HepG2 (cell line): ENCODE measurements at regions not wholly inside any gene's neighbourhood (a gene's known extent, or its start where the extent isn't known, plus 50 kb on each side); places are given as distances from the start of the nearest gene placed in this dataset.

Experiments
- ATAC-seq: fragments of 200-7000 bp; cut with Tn5 transposase; 3 replicates; pipeline ENCODE4 v1.9.1; 2020; ENCODE audit warnings: mild to moderate bottlenecking, moderate library complexity
- BruUV-seq: library from RNA; stranded (reverse); fragments of 400-500 nt; replicated peaks from 2 replicates; lab custom pipeline; 2021; lab: Mats Ljungman, UMichigan
- CTCF ChIA-PET: fragments of 300-600 bp; formaldehyde crosslinking; extraction: SDS; loops from one replicate; lab custom pipeline; 2021; ENCODE audit warnings: low total read pairs, inconsistent platforms, low intra/inter-chr PET ratio; lab: Yijun Ruan, JAX
- POLR2A ChIA-PET: fragments of 350-600 bp; sonication (Branson Sonifier 250); formaldehyde crosslinking; loops from one replicate; lab custom pipeline; 2020; ENCODE audit warnings: antibody characterized with exemption, inconsistent platforms; lab: Yijun Ruan, JAX
- DNase-seq: peaks from one replicate; pipeline ENCODE4 v3.0.0-alpha.2; 2015; ENCODE audit warnings: low spot score
- FAIRE-seq: peaks from 3 replicates; lab custom pipeline; 2011; peaks lifted over from hg19 to GRCh38; lab: Jason Lieb, UNC
- H2AFZ ChIP-seq: one replicate; pipeline ENCODE4 v1.6.1; 2011; ENCODE audit warnings: low read length, inconsistent platforms
- H3K27ac ChIP-seq: fragments of 300-600 bp; 3 replicates; pipeline ENCODE4 v1.8.0; 2011; ENCODE audit warnings: mixed run types, mild to moderate bottlenecking, mixed read lengths, low read length, inconsistent platforms; ENCODE audit not compliant: insufficient read depth; ENCODE audit errors: extremely low read length
- H3K27me3 ChIP-seq, 2 experiments: fragments of 200-600 bp in 1 of 2; 2 replicates in 1 of 2; 3 replicates in 1 of 2; pipeline versions ENCODE4 v1.6.0 to v1.8.0; 2011; ENCODE audit warnings: low read length in 2 of 2, mild to moderate bottlenecking in 2 of 2, moderate library complexity in 2 of 2, inconsistent platforms in 1 of 2; ENCODE audit not compliant: insufficient read depth in 2 of 2, control insufficient read depth in 1 of 2
- H3K36me3 ChIP-seq, 2 experiments: fragments of 200-600 bp in 1 of 2; replicated peaks in 1 of 2; 2 replicates in 1 of 2; 3 replicates in 1 of 2; pipeline versions ENCODE4 v1.5.1 to v1.8.0; 2011; ENCODE audit warnings: low read length in 2 of 2, inconsistent platforms in 1 of 2; ENCODE audit not compliant: insufficient read depth in 2 of 2, control insufficient read depth in 1 of 2
- H3K4me1 ChIP-seq: 2 replicates; pipeline ENCODE4 v1.5.1; 2012; ENCODE audit warnings: low read length, inconsistent platforms; ENCODE audit not compliant: insufficient read depth
- H3K4me2 ChIP-seq: 2 replicates; pipeline ENCODE4 v1.6.0; 2011; ENCODE audit warnings: low read depth, low read length, inconsistent platforms
- H3K4me3 ChIP-seq, 3 experiments: fragments of 200-600 bp in 1 of 3; sonication (generic), shearing (Covaris generic) in 1 of 3; replicated peaks in 1 of 3; 2 replicates each; pipeline ENCODE4 v1.5.1; 2011 to 2016; ENCODE audit warnings: low read length in 3 of 3, inconsistent platforms in 2 of 3, low read depth in 2 of 3, mild to moderate bottlenecking in 2 of 3, control low read depth in 1 of 3, mixed read lengths in 1 of 3; ENCODE audit not compliant: insufficient read depth in 1 of 3
- H3K79me2 ChIP-seq: one replicate; pipeline ENCODE4 v1.6.1; 2011; ENCODE audit warnings: low read length, inconsistent platforms; ENCODE audit not compliant: insufficient read depth
- H3K9ac ChIP-seq: 2 replicates; pipeline ENCODE4 v1.6.0; 2011; ENCODE audit warnings: mild to moderate bottlenecking, low read depth, low read length, inconsistent platforms; ENCODE audit not compliant: insufficient read depth
- H3K9me3 ChIP-seq: 2 replicates; pipeline ENCODE4 v1.5.1; 2012; ENCODE audit warnings: mild to moderate bottlenecking, low read length
- H4K20me1 ChIP-seq: 2 replicates; pipeline ENCODE4 v1.6.0; 2011; ENCODE audit warnings: inconsistent platforms, mild to moderate bottlenecking, low read length, moderate library complexity; ENCODE audit not compliant: insufficient read depth
- BCLAF1 ChIP-seq: fragments of 450-650 bp; IDR thresholded peaks from 2 replicates; pipeline ENCODE4 v1.6.1; 2017; ENCODE audit warnings: mild to moderate bottlenecking
- HNF4G ChIP-seq, 2 experiments: sonication (generic) in 1 of 2; formaldehyde crosslinking in 1 of 2; IDR thresholded peaks; 2 replicates each; pipeline versions ENCODE4 v1.4.0 to v1.6.1; 2011 to 2020; ENCODE audit warnings: borderline replicate concordance in 2 of 2, low read depth in 2 of 2, mild to moderate bottlenecking in 2 of 2, low read length in 1 of 2, missing genetic modification reagents in 1 of 2, moderate library complexity in 1 of 2
- MYC ChIP-seq: sonication (generic); formaldehyde crosslinking; IDR thresholded peaks from 2 replicates; pipeline ENCODE4 v1.9.0; 2021; ENCODE audit warnings: missing genetic modification reagents, borderline replicate concordance
- PAF1 ChIP-seq: IDR thresholded peaks from 2 replicates; pipeline ENCODE4 v1.6.1; 2016; ENCODE audit warnings: missing genetic modification reagents, missing compliant biosample characterization
- PAX8 ChIP-seq: sonication (generic); formaldehyde crosslinking; IDR thresholded peaks from 2 replicates; pipeline ENCODE4 v1.8.0; 2022; ENCODE audit warnings: mild to moderate bottlenecking, missing genetic modification reagents, borderline replicate concordance
- PBX3 ChIP-seq: sonication (generic); formaldehyde crosslinking; IDR thresholded peaks from 2 replicates; pipeline ENCODE4 v1.8.1; 2023; ENCODE audit warnings: missing genetic modification reagents, inconsistent platforms, borderline replicate concordance
- PHF21A ChIP-seq: sonication (generic); formaldehyde crosslinking; IDR thresholded peaks from 2 replicates; pipeline ENCODE4 v1.5.0; 2020; ENCODE audit warnings: mild to moderate bottlenecking, missing genetic modification reagents
- SMC3 ChIP-seq: IDR thresholded peaks from 2 replicates; pipeline ENCODE4 v1.6.1; 2011; ENCODE audit warnings: low read length, improper control_type of control experiment
- SMYD3 ChIP-seq: sonication (generic); formaldehyde crosslinking; IDR thresholded peaks from 2 replicates; pipeline ENCODE4 v1.8.1; 2023; ENCODE audit warnings: mild to moderate bottlenecking, missing genetic modification reagents
- ZFP41 ChIP-seq: sonication (generic); formaldehyde crosslinking; IDR thresholded peaks from 2 replicates; pipeline ENCODE4 v1.4.0; 2020; ENCODE audit warnings: mild to moderate bottlenecking, missing genetic modification reagents, borderline replicate concordance
- ZFP62 ChIP-seq: sonication (generic); formaldehyde crosslinking; IDR thresholded peaks from 2 replicates; pipeline ENCODE4 v1.4.0; 2020; ENCODE audit warnings: missing genetic modification reagents
- ZNF12 ChIP-seq: sonication (generic); formaldehyde crosslinking; IDR thresholded peaks from 2 replicates; pipeline ENCODE4 v1.5.0; 2020; ENCODE audit warnings: missing genetic modification reagents
- ZNF260 ChIP-seq: sonication (generic); formaldehyde crosslinking; IDR thresholded peaks from 2 replicates; pipeline ENCODE4 v1.4.0; 2020; ENCODE audit warnings: missing genetic modification reagents, low read depth, mild to moderate bottlenecking, borderline replicate concordance
- ZNF280B ChIP-seq: sonication (generic); formaldehyde crosslinking; IDR thresholded peaks from 2 replicates; pipeline ENCODE4 v1.5.0; 2020; ENCODE audit warnings: missing genetic modification reagents, mild to moderate bottlenecking, borderline replicate concordance
- ZNF44 ChIP-seq: sonication (generic); formaldehyde crosslinking; IDR thresholded peaks from 2 replicates; pipeline ENCODE4 v1.5.1; 2020; ENCODE audit warnings: mild to moderate bottlenecking, missing genetic modification reagents
- WGBS: methylation state at CpG from one replicate; pipeline ENCODE4 v1.1.6; 2017; ENCODE audit warnings: low lambda C conversion rate; 5-methylcytosine and 5-hydroxymethylcytosine counted together
- in situ Hi-C: cut with HindIII; loops from 2 replicates; pipeline ENCODE4 v1.10.0; 2017; ENCODE audit warnings: low pct_unique_long_range_greater_than_20kb; ENCODE audit not compliant: extremely low pct_ligation_motif_present
- intact Hi-C: fragments of 100-400 bp; cut with micrococcal nuclease; formaldehyde crosslinking; loops from one replicate; pipeline ENCODE4 v1.10.0; 2022; ENCODE audit not compliant: unreplicated experiment

GRCh38 chr1:222347627-222348026 lies 200.3 kb downstream of the HHIPL2 start (continued):
- no peak for TF ChIP-seq BCLAF1
- no peak for TF ChIP-seq ZNF280B (CRISPR knock-in tag)
- TF ChIP-seq SMYD3 = no peak
- TF ChIP-seq PAX8 (CRISPR knock-in tag) = no peak
- TF ChIP-seq ZFP41 (CRISPR knock-in tag) = no peak
- no peak for TF ChIP-seq HNF4G (IDR thresholded peaks at IDR 0.05; ENCODE audit: borderline replicate concordance, low read depth, low read length)
- no peak for TF ChIP-seq HNF4G (CRISPR knock-in tag; IDR thresholded peaks at IDR 0.05; ENCODE audit: borderline replicate concordance, low read depth)
- no peak for TF ChIP-seq PHF21A
- no peak for TF ChIP-seq ZNF44 (CRISPR knock-in tag)
- TF ChIP-seq PAF1 (CRISPR knock-in tag) = no peak
- TF ChIP-seq, all 625 proteins: peak for 0

GRCh38 chr1:222346955-222347354 lies 200.9 kb downstream of the HHIPL2 start:
- WGBS = 40% methylated on average over 4 of the region's 4 CpGs
- no peak overlapping the region for H3K9ac ChIP-seq
- TF ChIP-seq MYC (CRISPR knock-in tag) (no peak), SMC3 (no peak), ZFP62 (CRISPR knock-in tag) (no peak), ZNF12 (CRISPR knock-in tag) (no peak), ZNF260 (CRISPR knock-in tag) (no peak), PBX3 (CRISPR knock-in tag) (no peak)

More at GRCh38 chr1:222346955-222347354, 200.9 kb downstream of the HHIPL2 start:
- Histone ChIP-seq H3K9me3 (no peaks in the 10 kb centered on the region), H3K4me2 (no peak overlapping the region), H2AFZ (no peak overlapping the region), H3K4me1 (no peaks in the 10 kb centered on the region), H3K79me2 (no peaks in the 10 kb centered on the region), H3K27ac (no peak overlapping the region), H3K4me3 (no peak overlapping the region), H3K36me3 (no peaks in the 10 kb centered on the region), H4K20me1 (no peaks in the 10 kb centered on the region), H3K27me3 (no peaks in the 10 kb centered on the region)
- BruUV-seq = no TSS peak
- ChIA-PET CTCF (no interaction called here), POLR2A (no interaction called here)
- no peak for FAIRE-seq
- no peak for ATAC-seq
- intact Hi-C loops (no loop called here), in situ Hi-C loops (no loop called here)
- no peak for DNase-seq
